AG04450 (cell line): ENCODE measurements at regions not wholly inside any gene's neighbourhood (a gene's known extent, or its start where the extent isn't known, plus 50 kb on each side); places are given as distances from the start of the nearest gene placed in this dataset.
"Not testable (repeated sequence)": the region's sequence is repeated elsewhere in the genome, so short reads cannot be mapped to it uniquely, and the experiment has no call there.

Experiments
- CTCF ChIA-PET: fragments of 300-600, 350-600 bp; formaldehyde crosslinking; extraction: SDS; loops from one replicate; lab custom pipeline; 2022; ENCODE audit warnings: antibody characterized with exemption, inconsistent platforms; lab: Charles Lee
- POLR2A ChIA-PET: fragments of 350-600 bp; formaldehyde crosslinking; extraction: SDS; loops from one replicate; lab custom pipeline; 2021; ENCODE audit warnings: antibody characterized with exemption, inconsistent platforms; lab: Yijun Ruan, JAX
- DNase-seq: peaks from one replicate; pipeline ENCODE4 v3.0.0-alpha.2; 2011; ENCODE audit warnings: low read depth, low spot score
- H3K27ac ChIP-seq: one replicate; pipeline ENCODE4 v1.5.1; 2012; ENCODE audit warnings: low read depth, low read length, control low read depth
- H3K27me3 ChIP-seq: one replicate; pipeline ENCODE4 v1.6.0; 2012; ENCODE audit warnings: low read length; ENCODE audit not compliant: control insufficient read depth, insufficient read depth
- H3K4me3 ChIP-seq: 2 replicates; pipeline ENCODE4 v1.5.1; 2011; ENCODE audit warnings: mild to moderate bottlenecking, low read depth, low read length, control low read depth
- H3K9me3 ChIP-seq: 2 replicates; pipeline ENCODE4 v1.5.1; 2012; ENCODE audit warnings: low read length; ENCODE audit not compliant: control insufficient read depth, insufficient read depth
- TF ChIP-seq, protein P1 (sequence below): IDR thresholded peaks from 2 replicates; pipeline ENCODE4 v1.5.1; 2011; ENCODE audit warnings: low read depth, low read length, control low read depth, inconsistent platforms

DNA sequence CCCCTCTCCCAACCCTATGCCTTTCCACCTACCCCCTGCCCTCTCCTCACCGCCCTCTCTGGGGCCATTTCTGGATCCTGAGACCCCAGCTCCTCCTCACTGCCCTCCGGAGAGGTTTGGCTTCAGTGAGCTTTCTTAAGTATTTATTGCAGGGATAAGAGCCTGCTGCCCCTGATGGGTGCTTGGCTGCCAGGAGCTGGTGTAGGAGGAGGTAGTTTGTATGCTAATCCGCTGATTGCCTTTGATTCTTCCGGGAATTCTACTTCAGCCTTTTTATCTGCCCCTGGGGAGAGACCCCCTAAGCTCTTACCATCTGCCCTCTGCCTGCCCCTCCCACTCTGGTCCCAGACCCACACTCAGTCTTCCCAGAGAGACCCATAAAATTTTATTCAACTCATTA is 263.5 kb upstream of the PODXL start:
- H3K27ac ChIP-seq, result no peak overlapping the region
- no peak for DNase-seq
- CTCF ChIA-PET, result no interaction called here
- TF ChIP-seq, protein P1, sequence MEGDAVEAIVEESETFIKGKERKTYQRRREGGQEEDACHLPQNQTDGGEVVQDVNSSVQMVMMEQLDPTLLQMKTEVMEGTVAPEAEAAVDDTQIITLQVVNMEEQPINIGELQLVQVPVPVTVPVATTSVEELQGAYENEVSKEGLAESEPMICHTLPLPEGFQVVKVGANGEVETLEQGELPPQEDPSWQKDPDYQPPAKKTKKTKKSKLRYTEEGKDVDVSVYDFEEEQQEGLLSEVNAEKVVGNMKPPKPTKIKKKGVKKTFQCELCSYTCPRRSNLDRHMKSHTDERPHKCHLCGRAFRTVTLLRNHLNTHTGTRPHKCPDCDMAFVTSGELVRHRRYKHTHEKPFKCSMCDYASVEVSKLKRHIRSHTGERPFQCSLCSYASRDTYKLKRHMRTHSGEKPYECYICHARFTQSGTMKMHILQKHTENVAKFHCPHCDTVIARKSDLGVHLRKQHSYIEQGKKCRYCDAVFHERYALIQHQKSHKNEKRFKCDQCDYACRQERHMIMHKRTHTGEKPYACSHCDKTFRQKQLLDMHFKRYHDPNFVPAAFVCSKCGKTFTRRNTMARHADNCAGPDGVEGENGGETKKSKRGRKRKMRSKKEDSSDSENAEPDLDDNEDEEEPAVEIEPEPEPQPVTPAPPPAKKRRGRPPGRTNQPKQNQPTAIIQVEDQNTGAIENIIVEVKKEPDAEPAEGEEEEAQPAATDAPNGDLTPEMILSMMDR, result no peak
- H3K9me3 ChIP-seq, result no peaks in the 10 kb centered on the region
- H3K27me3 ChIP-seq, result no peaks in the 10 kb centered on the region
- H3K4me3 ChIP-seq, result no peak overlapping the region
- POLR2A ChIA-PET, result no interaction called here

DNA sequence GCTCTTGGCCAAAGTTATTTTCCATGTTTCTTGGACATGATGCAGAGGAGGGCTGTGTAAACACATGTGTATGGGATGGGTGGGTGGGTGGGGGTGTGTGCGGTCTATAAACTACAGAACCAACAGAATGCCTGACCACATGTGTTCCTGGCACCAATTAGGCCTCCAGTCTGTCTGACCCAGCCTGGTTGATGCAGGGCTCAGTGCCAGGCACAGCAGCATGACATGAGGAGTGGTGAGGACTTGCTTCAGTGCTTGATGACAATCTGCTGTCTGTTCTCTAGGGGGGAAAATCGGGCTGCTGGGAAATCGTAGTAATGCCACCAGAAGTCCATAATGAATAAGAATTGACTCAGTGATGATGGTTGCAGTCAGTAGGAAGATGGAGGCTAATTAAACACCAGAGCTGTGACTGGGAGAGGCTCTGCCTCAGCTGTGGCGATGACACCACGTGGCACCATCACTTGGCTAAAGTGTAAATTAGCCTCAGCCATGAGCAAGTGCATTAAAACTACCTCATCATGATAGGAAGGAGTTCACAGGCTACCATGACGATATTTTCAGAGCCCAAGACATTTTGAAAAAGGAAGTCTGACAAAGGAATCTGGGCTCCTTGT is 260.1 kb upstream of the PODXL start:
- H3K9me3 ChIP-seq, result no peaks in the 10 kb centered on the region
- ChIA-PET CTCF (no interaction called here), POLR2A (no interaction called here)
- H3K27me3 ChIP-seq, result no peaks in the 10 kb centered on the region
- no peak overlapping the region for H3K4me3 ChIP-seq
- no peak overlapping the region for H3K27ac ChIP-seq
- no peak for DNase-seq
- TF ChIP-seq, protein P1, result no peak

DNA sequence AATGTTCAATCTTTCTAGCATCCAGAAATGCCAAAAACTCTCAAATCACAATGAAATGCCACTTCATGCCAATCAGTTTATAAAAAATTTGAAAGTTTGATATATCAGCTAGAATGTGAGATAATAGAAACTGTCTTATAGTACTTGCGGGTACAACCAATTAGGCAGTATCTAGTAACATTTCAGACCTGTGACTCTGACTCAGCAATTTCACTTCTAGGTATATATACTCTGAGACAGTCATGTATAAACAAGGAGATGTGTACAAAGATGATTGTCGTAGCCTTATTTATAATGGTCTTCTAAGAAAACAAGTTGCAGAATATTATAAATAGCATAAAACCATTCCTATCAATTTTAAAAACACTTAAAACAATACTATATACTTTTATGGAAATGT is 252.3 kb upstream of the PODXL start:
- H3K27me3 ChIP-seq, result no peaks in the 10 kb centered on the region
- H3K27ac ChIP-seq, result no peak overlapping the region
- H3K9me3 ChIP-seq, result no peaks in the 10 kb centered on the region
- ChIA-PET CTCF (no interaction called here), POLR2A (no interaction called here)
- no peak for DNase-seq
- TF ChIP-seq, protein P1, result no peak
- no peak overlapping the region for H3K4me3 ChIP-seq

DNA sequence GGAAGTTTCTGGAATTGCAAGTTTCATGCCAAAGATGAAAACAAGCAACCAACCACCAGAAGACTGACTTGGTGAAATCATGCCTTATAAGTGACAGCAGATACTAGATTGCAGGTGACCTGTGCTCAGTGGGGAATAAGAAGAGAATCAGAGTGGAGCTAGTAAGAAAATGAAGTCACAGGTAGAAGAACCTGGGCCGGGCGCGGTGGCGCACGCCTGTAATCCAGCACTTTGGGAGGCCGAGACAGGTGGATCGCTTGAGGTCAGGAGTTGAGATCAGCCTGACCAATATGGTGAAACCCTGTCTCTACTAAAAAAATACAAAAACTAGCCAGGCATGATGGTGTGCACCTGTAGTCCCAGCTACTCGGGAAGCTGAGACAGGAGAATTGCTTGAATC is 251.7 kb upstream of the PODXL start:
- CTCF ChIA-PET, POLR2A ChIA-PET: not testable (repeated sequence)

DNA sequence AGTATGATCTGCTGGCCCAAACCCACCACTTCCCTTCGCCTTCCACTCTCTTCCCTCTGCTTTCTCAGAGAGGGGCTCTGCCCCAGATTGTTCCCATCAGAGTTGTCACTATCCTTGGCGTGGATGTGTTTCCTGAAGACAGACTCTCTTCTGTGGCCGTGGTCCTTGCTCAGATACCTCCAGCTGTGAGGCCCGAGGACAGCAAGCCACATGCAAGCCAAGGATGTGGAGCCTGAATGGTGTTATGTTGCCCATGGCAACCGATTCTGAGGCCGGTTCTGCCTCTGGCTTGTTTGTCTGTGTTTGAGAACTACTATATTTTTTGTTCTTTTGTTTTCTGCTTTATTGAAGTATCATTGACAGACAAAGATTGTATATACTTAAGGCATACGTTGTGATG is 247.4 kb upstream of the PODXL start:
- DNase-seq, result no peak
- H3K27ac ChIP-seq, result no peak overlapping the region
- POLR2A ChIA-PET, result interaction anchor here (0.6 kb wide), 1 partner anchor 28 kb away, joined by 4 read pairs; no protein-coding TSS in a partner anchor
- CTCF ChIA-PET, result no interaction called here
- TF ChIP-seq, protein P1, result no peak
- H3K9me3 ChIP-seq, result no peaks in the 10 kb centered on the region
- no peak overlapping the region for H3K4me3 ChIP-seq
- no peaks in the 10 kb centered on the region for H3K27me3 ChIP-seq

More for the DNA sequence above, 251.7 kb upstream of the PODXL start:
- H3K4me3 ChIP-seq, DNase-seq, H3K27ac ChIP-seq, H3K27me3 ChIP-seq, H3K9me3 ChIP-seq: not testable (repeated sequence)
